B cell (primary cell): ENCODE measurements at regions not wholly inside any gene's neighbourhood (a gene's known extent, or its start where the extent isn't known, plus 50 kb on each side); places are given as distances from the start of the nearest gene placed in this dataset.

ENCODE experiments used
- EZH2 ChIP-seq: IDR thresholded peaks from 2 replicates; pipeline ENCODE4 v1.6.1; 2012; ENCODE audit warnings: borderline replicate concordance, low read depth, mild to moderate bottlenecking, moderate library complexity, low read length; ENCODE audit not compliant: insufficient read depth, poor library complexity, severe bottlenecking
- TF ChIP-seq, protein P1 (sequence below): fragments of 200-600 bp; IDR thresholded peaks from one replicate; pipeline ENCODE4 v1.8.0; 2022; ENCODE audit warnings: antibody characterized with exemption, mild to moderate bottlenecking

DNA sequence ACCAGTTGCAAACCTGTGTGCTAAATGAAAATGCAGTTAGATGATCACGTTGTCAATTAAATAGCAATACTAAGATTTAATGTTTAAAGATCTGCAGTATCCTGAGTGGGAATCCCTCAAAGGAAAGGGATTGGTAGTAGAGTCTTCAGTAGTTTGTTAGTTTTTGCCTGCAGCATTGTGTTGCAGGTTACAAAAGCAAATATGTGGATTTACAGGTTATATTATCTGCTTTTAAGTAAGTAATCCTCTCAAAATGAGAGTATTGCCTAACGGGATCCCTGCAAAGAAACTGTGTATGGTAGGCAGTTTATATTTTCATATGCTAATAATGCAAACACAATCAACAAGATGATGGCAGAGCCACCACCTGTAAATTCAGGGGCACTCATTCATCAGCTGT is 72.2 kb upstream of the OSBPL8 start:
- TF ChIP-seq, protein P1, sequence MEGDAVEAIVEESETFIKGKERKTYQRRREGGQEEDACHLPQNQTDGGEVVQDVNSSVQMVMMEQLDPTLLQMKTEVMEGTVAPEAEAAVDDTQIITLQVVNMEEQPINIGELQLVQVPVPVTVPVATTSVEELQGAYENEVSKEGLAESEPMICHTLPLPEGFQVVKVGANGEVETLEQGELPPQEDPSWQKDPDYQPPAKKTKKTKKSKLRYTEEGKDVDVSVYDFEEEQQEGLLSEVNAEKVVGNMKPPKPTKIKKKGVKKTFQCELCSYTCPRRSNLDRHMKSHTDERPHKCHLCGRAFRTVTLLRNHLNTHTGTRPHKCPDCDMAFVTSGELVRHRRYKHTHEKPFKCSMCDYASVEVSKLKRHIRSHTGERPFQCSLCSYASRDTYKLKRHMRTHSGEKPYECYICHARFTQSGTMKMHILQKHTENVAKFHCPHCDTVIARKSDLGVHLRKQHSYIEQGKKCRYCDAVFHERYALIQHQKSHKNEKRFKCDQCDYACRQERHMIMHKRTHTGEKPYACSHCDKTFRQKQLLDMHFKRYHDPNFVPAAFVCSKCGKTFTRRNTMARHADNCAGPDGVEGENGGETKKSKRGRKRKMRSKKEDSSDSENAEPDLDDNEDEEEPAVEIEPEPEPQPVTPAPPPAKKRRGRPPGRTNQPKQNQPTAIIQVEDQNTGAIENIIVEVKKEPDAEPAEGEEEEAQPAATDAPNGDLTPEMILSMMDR: no peak
- no peak for TF ChIP-seq EZH2
